ENCODE measurements at regions not wholly inside any gene's neighbourhood (a gene's known extent, or its start where the extent isn't known, plus 50 kb on each side); places are given as distances from the start of the nearest gene placed in this dataset.
A peak's percentile ranks its signal among the peaks of the same experiment; 100 is the strongest.
"Not testable (repeated sequence)": the region's sequence is repeated elsewhere in the genome, so short reads cannot be mapped to it uniquely, and the experiment has no call there.

- Histone ChIP-seq H3K9me3 (ENCODE audit: control insufficient read depth, low read length) (no peaks in the 10 kb centered on the region), H3K36me3 (ENCODE audit: control insufficient read depth, insufficient read depth, low read length, severe bottlenecking) (no peaks in the 10 kb centered on the region), H3K9ac (ENCODE audit: low read length) (no peak overlapping the region), H3K4me1 (ENCODE audit: control insufficient read depth, insufficient read depth, low read length) (no peaks in the 10 kb centered on the region), H3K4me3 (ENCODE audit: low read length) (no peak overlapping the region), H3K27me3 (replicated peaks; ENCODE audit: control insufficient read depth, insufficient read depth, low read length) (peaks cover 5% of the 10 kb centered on the region)
- no peak for DNase-seq (ENCODE audit: low read depth)
Observed at GRCh38 chr4:75235359-75235951, 278.7 kb downstream of the RCHY1 start.

GRCh38 chr4:75232546-75232945, 281.7 kb downstream of the RCHY1 start:
- no peaks in the 10 kb centered on the region for H3K9me3 ChIP-seq (ENCODE audit: control insufficient read depth, low read length)
- DNase-seq (ENCODE audit: low read depth) = no peak
- H3K4me3 ChIP-seq (ENCODE audit: low read length) = no peak overlapping the region
- no peaks in the 10 kb centered on the region for H3K36me3 ChIP-seq (ENCODE audit: control insufficient read depth, insufficient read depth, low read length, severe bottlenecking)
- H3K4me1 ChIP-seq (ENCODE audit: control insufficient read depth, insufficient read depth, low read length) = no peaks in the 10 kb centered on the region
- peaks cover 5% of the 10 kb centered on the region for H3K27me3 ChIP-seq (replicated peaks; ENCODE audit: control insufficient read depth, insufficient read depth, low read length)
- no peak overlapping the region for H3K9ac ChIP-seq (ENCODE audit: low read length)

- Histone ChIP-seq H3K4me3 (ENCODE audit: low read length) (no peak overlapping the region), H3K9me3 (ENCODE audit: control insufficient read depth, low read length) (no peaks in the 10 kb centered on the region), H3K27me3 (replicated peaks; ENCODE audit: control insufficient read depth, insufficient read depth, low read length) (peaks cover 5% of the 10 kb centered on the region), H3K4me1 (ENCODE audit: control insufficient read depth, insufficient read depth, low read length) (no peaks in the 10 kb centered on the region), H3K9ac (ENCODE audit: low read length) (no peak overlapping the region), H3K36me3 (ENCODE audit: control insufficient read depth, insufficient read depth, low read length, severe bottlenecking) (no peaks in the 10 kb centered on the region)
- no peak for DNase-seq (ENCODE audit: low read depth)
Observed at GRCh38 chr4:75229806-75230570, 284.2 kb downstream of the RCHY1 start.

GRCh38 chr4:75213480-75213879, 280.6 kb downstream of the PARM1 start:
- Histone ChIP-seq H3K9ac (ENCODE audit: low read length) (no peak overlapping the region), H3K9me3 (ENCODE audit: control insufficient read depth, low read length) (no peaks in the 10 kb centered on the region), H3K36me3 (ENCODE audit: control insufficient read depth, insufficient read depth, low read length, severe bottlenecking) (no peaks in the 10 kb centered on the region), H3K4me1 (ENCODE audit: control insufficient read depth, insufficient read depth, low read length) (no peaks in the 10 kb centered on the region), H3K4me3 (ENCODE audit: low read length) (no peak overlapping the region), H3K27me3 (replicated peaks; ENCODE audit: control insufficient read depth, insufficient read depth, low read length) (peaks cover 15% of the 10 kb centered on the region)
- DNase-seq (ENCODE audit: low read depth) = no peak

- Histone ChIP-seq H3K27me3 (replicated peaks; ENCODE audit: control insufficient read depth, insufficient read depth, low read length) (peaks cover 15% of the 10 kb centered on the region), H3K4me1 (ENCODE audit: control insufficient read depth, insufficient read depth, low read length) (no peaks in the 10 kb centered on the region), H3K36me3 (ENCODE audit: control insufficient read depth, insufficient read depth, low read length, severe bottlenecking) (no peaks in the 10 kb centered on the region), H3K9me3 (ENCODE audit: control insufficient read depth, low read length) (no peaks in the 10 kb centered on the region), H3K9ac (ENCODE audit: low read length) (no peak overlapping the region), H3K4me3 (ENCODE audit: low read length) (no peak overlapping the region)
- no peak for DNase-seq (ENCODE audit: low read depth)
Observed at GRCh38 chr4:75211422-75211821, 278.5 kb downstream of the PARM1 start.

GRCh38 chr4:75207902-75208301, 275.0 kb downstream of the PARM1 start:
- Histone ChIP-seq H3K9ac (ENCODE audit: low read length) (no peak overlapping the region), H3K9me3 (ENCODE audit: control insufficient read depth, low read length) (no peaks in the 10 kb centered on the region), H3K36me3 (ENCODE audit: control insufficient read depth, insufficient read depth, low read length, severe bottlenecking) (no peaks in the 10 kb centered on the region), H3K4me1 (ENCODE audit: control insufficient read depth, insufficient read depth, low read length) (no peaks in the 10 kb centered on the region), H3K27me3 (replicated peaks; ENCODE audit: control insufficient read depth, insufficient read depth, low read length) (peaks cover 19% of the 10 kb centered on the region), H3K4me3 (ENCODE audit: low read length) (no peak overlapping the region)
- no peak for DNase-seq (ENCODE audit: low read depth)

- Histone ChIP-seq H3K27me3 (replicated peaks; ENCODE audit: control insufficient read depth, insufficient read depth, low read length) (no peaks in the 10 kb centered on the region), H3K4me3 (ENCODE audit: low read length) (no peak overlapping the region), H3K9me3 (ENCODE audit: control insufficient read depth, low read length) (peaks cover 6% of the 10 kb centered on the region), H3K36me3 (ENCODE audit: control insufficient read depth, insufficient read depth, low read length, severe bottlenecking) (no peaks in the 10 kb centered on the region), H3K4me1 (ENCODE audit: control insufficient read depth, insufficient read depth, low read length) (no peaks in the 10 kb centered on the region), H3K9ac (ENCODE audit: low read length) (no peak overlapping the region)
- no peak for DNase-seq (ENCODE audit: low read depth)
Observed at GRCh38 chr4:75195111-75195510, 262.2 kb downstream of the PARM1 start.

- Histone ChIP-seq H3K36me3 (ENCODE audit: control insufficient read depth, insufficient read depth, low read length, severe bottlenecking) (no peaks in the 10 kb centered on the region), H3K27me3 (replicated peaks; ENCODE audit: control insufficient read depth, insufficient read depth, low read length) (no peaks in the 10 kb centered on the region), H3K9ac (ENCODE audit: low read length) (no peak overlapping the region), H3K4me3 (ENCODE audit: low read length) (no peak overlapping the region), H3K4me1 (ENCODE audit: control insufficient read depth, insufficient read depth, low read length) (no peaks in the 10 kb centered on the region), H3K9me3 (ENCODE audit: control insufficient read depth, low read length) (peaks cover 6% of the 10 kb centered on the region)
- DNase-seq (ENCODE audit: low read depth) = no peak
Observed at GRCh38 chr4:75194180-75194579, 261.3 kb downstream of the PARM1 start.

- not testable (repeated sequence) for H3K27me3 ChIP-seq (replicated peaks; ENCODE audit: control insufficient read depth, insufficient read depth, low read length); H3K4me1 ChIP-seq (ENCODE audit: control insufficient read depth, insufficient read depth, low read length); H3K4me3 ChIP-seq (ENCODE audit: low read length); DNase-seq (ENCODE audit: low read depth); H3K9ac ChIP-seq (ENCODE audit: low read length); H3K36me3 ChIP-seq (ENCODE audit: control insufficient read depth, insufficient read depth, low read length, severe bottlenecking); H3K9me3 ChIP-seq (ENCODE audit: control insufficient read depth, low read length)
Observed at GRCh38 chr4:75192182-75192581, 259.3 kb downstream of the PARM1 start.

GRCh38 chr4:75189711-75190335, 256.9 kb downstream of the PARM1 start:
- Histone ChIP-seq H3K4me1 (ENCODE audit: control insufficient read depth, insufficient read depth, low read length) (no peaks in the 10 kb centered on the region), H3K4me3 (ENCODE audit: low read length) (no peak overlapping the region), H3K27me3 (replicated peaks; ENCODE audit: control insufficient read depth, insufficient read depth, low read length) (no peaks in the 10 kb centered on the region), H3K9ac (ENCODE audit: low read length) (no peak overlapping the region), H3K36me3 (ENCODE audit: control insufficient read depth, insufficient read depth, low read length, severe bottlenecking) (no peaks in the 10 kb centered on the region), H3K9me3 (ENCODE audit: control insufficient read depth, low read length) (no peaks in the 10 kb centered on the region)
- DNase-seq (ENCODE audit: low read depth) = no peak

GRCh38 chr4:75180790-75181776, 248.2 kb downstream of the PARM1 start:
- H3K9ac ChIP-seq (ENCODE audit: low read length) = no peak overlapping the region
- no peaks in the 10 kb centered on the region for H3K4me1 ChIP-seq (ENCODE audit: control insufficient read depth, insufficient read depth, low read length)
- no peaks in the 10 kb centered on the region for H3K27me3 ChIP-seq (replicated peaks; ENCODE audit: control insufficient read depth, insufficient read depth, low read length)
- no peaks in the 10 kb centered on the region for H3K36me3 ChIP-seq (ENCODE audit: control insufficient read depth, insufficient read depth, low read length, severe bottlenecking)
- peaks cover 11% of the 10 kb centered on the region for H3K9me3 ChIP-seq (ENCODE audit: control insufficient read depth, low read length)
- H3K4me3 ChIP-seq (ENCODE audit: low read length) = peak overlapping the region; percentile 44
- DNase-seq (ENCODE audit: low read depth) = no peak
